Stimulated activated CD4-positive, alpha-beta T cell treated with anti-CD3 and anti-CD28 coated beads, Interleukin-4, amount 100 ng/mL, for 4 hours (primary cell): ENCODE measurements at regions not wholly inside any gene's neighbourhood (a gene's known extent, or its start where the extent isn't known, plus 50 kb on each side); places are given as distances from the start of the nearest gene placed in this dataset.

ENCODE experiments used
- DNase-seq, 2 experiments: peaks; one replicate each; pipeline ENCODE4 v3.0.0-alpha.2; 2020

DNA sequence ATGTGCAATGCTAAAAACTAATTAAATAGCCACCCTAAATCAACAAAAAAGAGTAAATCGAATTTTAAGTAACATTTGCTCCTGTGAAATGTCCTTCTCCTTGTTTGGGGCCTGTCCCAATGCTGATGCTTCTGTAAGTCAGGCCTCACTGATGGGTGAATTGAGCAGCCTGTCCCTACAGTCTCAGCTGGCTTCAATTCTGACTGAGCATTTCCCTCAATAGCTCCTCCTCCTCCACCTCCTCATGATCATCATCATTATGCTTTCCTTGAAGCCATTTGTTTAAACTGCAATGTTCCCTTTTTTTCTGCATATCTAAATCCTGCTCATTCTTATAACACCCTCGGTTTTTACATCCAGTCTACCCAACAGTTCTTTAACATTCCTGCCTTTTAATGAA lies 137.2 kb upstream of the CELF4 start:
- no peak for DNase-seq

DNA sequence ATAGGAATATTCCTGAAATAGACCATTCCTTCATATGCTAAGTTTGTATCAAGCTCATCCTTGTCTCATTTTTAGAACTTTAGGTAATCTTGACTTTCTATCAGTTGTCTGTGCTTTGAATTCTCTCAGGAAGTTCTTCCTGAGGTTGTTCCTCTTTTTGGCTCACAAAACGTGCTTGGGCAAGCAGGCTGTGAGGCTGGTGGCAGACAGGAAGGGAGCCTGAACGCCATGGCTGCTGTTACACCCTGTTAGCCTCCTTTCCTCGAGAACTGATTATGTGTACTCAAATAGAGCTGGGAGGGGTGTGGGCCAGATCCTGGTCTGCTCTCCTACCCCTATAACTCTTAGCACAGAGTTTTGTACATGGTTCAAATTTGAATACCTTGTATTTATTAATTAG lies 136.4 kb upstream of the CELF4 start:
- no peak for DNase-seq

- DNase-seq = no peak
Observed at GRCh38 chr18:37698508-37699040, 133.0 kb upstream of the CELF4 start.

GRCh38 chr18:37694516-37694915 lies 128.9 kb upstream of the CELF4 start:
- no peak for DNase-seq

GRCh38 chr18:37691162-37691561 lies 125.6 kb upstream of the CELF4 start:
- DNase-seq = no peak

- DNase-seq = no peak
Observed at GRCh38 chr18:37689841-37690240, 124.2 kb upstream of the CELF4 start.

DNA sequence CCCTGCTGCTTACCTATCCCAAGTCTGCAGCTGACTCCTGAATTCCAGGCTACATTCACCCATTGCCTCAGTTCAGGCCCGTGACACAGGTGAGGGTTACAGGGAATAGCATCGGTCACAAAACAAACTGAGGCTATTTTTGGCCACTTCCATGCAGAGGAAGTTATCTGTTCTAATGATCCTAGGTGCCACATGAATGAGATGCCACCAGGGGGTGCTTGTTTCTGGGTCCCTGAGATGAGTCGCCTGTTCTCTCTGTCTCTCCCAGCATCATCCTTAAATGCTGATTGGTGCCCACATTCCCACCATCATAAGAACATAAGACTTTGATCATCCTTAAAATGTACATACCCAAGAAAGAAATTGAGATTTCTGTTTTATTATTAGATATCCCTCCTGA lies 119.0 kb upstream of the CELF4 start:
- no peak for DNase-seq

DNA sequence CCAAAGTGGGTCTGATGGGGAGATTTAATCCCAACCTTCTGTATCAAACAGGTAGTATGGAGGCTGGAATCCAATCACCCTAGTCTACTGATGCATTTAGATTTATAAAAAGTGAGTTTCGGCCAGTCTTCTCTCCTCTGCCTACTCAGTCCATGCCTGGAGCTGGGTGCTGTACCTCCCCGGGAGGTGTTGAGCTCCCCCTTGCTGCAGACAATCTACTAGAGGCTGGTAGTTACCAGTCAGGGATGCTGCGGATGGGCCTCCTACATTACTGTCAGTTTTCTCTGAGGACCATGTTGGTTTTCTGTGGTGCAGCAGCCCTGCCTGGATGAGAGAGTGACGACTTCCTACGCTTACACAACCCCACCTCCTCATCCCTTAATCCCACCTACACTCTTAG lies 118.6 kb upstream of the CELF4 start:
- no peak for DNase-seq

DNA sequence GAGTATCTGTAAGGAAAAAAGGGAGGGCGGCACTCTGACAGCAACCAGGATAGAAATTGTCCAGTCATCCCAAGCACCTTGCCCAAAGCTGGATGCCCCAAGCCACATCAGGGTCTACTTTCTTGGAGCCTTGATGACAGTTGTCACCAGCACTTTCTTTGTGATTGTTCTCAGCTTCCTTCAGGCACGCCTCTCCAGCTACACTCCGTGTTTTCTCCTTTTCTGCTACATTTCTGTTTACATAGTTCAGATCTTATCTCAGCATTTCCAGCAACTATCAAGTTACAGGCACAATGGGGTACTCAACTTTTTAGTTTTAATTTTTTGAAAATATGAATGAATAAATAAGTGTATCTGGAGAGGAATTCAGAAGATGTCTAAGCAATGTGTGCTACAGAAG lies 115.3 kb upstream of the CELF4 start:
- no peak for DNase-seq

DNA sequence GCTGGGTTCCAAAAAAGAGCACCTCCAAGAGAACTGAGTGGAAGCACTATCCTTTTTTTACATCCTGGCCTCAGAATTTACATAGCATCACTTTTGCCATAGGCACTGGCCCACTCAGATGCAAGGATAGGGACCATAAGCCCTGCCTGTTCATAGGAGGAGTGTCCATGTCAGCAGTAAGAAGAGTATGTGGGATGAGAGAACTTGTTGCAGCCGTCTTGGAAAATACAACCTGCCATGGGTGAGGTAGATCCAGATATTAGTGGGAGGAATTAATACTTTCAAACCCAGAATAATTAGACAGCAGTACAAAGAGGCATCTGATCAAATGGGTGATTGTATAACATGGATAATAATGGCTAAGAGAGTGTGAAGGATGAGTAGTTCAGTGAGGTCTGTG lies 110.7 kb upstream of the CELF4 start:
- no peak for DNase-seq

DNA sequence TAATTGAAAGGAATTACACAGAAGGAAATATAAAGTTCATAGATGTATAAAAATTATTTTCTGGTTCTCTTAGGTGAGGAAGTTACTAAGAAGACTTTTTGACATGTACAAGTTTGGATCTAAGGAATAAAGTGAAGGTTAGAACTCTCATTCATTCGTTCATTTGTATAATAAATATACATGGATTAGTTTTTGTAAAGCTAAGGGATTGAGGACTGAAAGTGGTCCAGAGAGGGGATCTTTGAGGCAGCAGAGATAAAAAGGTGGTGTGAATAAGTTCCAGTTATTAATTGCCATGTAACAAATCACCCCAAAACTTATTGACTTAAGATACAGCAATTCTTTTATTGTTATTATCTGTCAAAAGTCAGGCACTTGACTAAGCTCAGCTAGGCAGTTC lies 110.1 kb upstream of the CELF4 start:
- DNase-seq = no peak

GRCh38 chr18:37674570-37674969 lies 109.0 kb upstream of the CELF4 start:
- DNase-seq = no peak

GRCh38 chr18:37673671-37674070 lies 108.1 kb upstream of the CELF4 start:
- no peak for DNase-seq

GRCh38 chr18:37672932-37673595 lies 107.5 kb upstream of the CELF4 start:
- no peak for DNase-seq

GRCh38 chr18:37672001-37672400 lies 106.4 kb upstream of the CELF4 start:
- no peak for DNase-seq

DNA sequence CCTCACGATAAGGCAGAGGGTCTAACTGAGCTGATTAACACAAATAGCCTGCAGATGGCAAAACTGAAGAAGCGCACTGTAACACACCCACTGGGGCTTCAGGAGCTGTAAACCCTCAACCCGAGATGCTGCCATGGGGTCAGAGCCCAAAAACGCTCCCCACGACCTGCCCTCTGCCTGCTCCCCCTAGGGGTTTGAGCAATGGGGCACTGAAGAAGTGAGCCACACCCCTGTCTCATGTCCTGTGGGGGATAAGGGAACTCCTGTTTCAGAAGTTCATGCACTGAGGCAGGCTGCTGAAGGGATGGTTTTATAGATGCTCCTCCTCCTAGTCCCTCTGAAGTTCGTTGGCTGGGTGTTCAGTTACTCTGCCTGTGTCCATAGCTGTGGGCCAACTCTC lies 105.9 kb upstream of the CELF4 start:
- DNase-seq = no peak

GRCh38 chr18:37671119-37671518 lies 105.5 kb upstream of the CELF4 start:
- no peak for DNase-seq

GRCh38 chr18:37669991-37670534 lies 104.5 kb upstream of the CELF4 start:
- DNase-seq = no peak

- DNase-seq = no peak
Observed at GRCh38 chr18:37668971-37669747, 103.6 kb upstream of the CELF4 start.

DNA sequence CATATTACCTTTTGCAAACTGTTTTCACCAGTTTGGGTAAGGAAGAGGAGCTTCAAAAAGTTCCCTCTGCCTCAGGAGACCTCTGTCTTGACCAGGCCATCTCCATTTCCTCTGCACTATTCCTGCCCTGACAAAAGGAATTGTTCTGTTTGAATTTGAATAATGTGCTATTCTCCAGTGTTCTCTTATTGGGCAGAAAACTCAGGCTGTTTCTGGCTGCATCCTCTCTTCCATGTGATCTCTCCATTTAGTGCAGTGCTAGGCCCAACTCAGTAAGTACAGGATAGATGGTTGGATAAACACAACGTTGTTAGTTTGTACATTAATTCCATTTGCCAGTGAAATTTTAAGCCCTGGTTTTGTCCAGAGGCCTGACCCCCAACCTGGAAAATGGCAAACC lies 102.2 kb upstream of the CELF4 start:
- DNase-seq = no peak

GRCh38 chr18:37666991-37667390 lies 101.4 kb upstream of the CELF4 start:
- DNase-seq = no peak

DNA sequence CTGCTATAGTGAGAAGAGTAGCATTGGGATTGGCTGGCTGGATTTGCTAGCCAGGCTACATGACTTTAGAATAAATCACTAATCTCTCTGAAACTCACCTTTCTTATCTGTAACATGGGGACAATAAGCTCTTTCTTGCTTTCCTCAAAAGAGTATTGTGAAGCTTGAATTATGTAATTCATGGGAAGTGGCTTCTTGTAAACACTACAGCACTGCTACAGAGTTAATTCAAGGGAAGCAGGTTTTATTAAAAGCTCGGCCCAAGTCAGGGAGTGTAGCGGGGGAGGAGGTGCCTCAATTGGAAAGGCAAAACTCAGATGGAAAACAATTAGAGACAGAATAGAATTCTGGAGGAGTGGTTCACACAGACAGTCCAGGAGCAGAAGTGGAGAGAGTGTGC lies 100.9 kb upstream of the CELF4 start:
- no peak for DNase-seq

GRCh38 chr18:37665346-37665745 lies 99.7 kb upstream of the CELF4 start:
- no peak for DNase-seq

- no peak for DNase-seq
Observed at GRCh38 chr18:37663446-37663845, 97.8 kb upstream of the CELF4 start.
